ENCODE measurements at regions not wholly inside any gene's neighbourhood (a gene's known extent, or its start where the extent isn't known, plus 50 kb on each side); places are given as distances from the start of the nearest gene placed in this dataset.

DNA sequence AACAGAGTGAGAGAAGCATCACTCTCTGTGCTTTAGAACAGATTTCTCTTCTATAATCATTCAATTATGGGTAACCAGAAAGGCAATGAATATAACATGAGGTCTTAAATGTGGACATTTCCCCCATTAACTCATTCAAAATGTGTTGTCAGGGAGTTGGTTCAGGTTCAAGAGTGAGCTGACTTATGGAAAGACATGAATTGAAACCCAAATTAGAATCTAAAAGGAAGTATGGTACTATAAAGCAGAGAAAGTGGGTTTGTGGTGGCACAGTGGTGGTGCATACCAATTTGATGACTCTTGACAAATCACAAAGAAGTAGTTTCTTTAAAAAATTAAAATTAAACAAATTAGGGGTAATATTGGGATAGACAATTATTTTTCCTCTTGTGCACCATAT lies 114.6 kb upstream of the MEOX2 start (continued):
- TF ChIP-seq, protein P1, sequence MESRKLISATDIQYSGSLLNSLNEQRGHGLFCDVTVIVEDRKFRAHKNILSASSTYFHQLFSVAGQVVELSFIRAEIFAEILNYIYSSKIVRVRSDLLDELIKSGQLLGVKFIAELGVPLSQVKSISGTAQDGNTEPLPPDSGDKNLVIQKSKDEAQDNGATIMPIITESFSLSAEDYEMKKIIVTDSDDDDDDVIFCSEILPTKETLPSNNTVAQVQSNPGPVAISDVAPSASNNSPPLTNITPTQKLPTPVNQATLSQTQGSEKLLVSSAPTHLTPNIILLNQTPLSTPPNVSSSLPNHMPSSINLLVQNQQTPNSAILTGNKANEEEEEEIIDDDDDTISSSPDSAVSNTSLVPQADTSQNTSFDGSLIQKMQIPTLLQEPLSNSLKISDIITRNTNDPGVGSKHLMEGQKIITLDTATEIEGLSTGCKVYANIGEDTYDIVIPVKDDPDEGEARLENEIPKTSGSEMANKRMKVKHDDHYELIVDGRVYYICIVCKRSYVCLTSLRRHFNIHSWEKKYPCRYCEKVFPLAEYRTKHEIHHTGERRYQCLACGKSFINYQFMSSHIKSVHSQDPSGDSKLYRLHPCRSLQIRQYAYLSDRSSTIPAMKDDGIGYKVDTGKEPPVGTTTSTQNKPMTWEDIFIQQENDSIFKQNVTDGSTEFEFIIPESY (IDR thresholded peaks at IDR 0.05) = no peak
- TF ChIP-seq HNF4A (conservative IDR thresholded peaks at IDR 0.05) (no peak), RXRA (IDR thresholded peaks at IDR 0.05) (no peak)

DNA sequence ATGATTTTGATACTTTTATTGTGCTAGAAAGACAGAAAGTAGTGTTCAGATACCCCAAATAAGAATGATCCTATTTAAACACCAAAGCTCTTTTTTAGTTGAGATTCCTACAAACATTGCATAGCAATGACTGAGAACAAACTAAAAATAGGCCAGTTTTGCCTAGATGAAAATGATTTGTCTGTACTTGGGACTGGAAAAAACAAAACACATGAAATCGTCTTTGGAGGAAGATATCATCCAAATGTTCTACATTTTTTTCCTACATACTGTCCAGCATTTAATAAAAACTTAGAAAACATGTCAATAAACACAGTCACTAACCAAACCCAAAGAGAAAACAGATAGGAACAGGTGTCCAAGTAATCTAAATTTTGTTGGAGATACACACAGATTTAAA lies 111.6 kb upstream of the MEOX2 start:
- Histone ChIP-seq H3K9me3 (ENCODE audit: control insufficient read depth in 4 of 4, low read length in 3 of 4) (no peaks in the 10 kb centered on the region), H3K4me3 (ENCODE audit: low read depth in 1 of 3, low read length in 3 of 3) (no peak overlapping the region), H3K27ac (ENCODE audit: low read depth in 1 of 2, low read length in 2 of 2) (no peak overlapping the region), H3K27me3 (ENCODE audit: control insufficient read depth in 4 of 4, insufficient read depth in 4 of 4, low read length in 3 of 4) (no peaks in the 10 kb centered on the region), H3K9ac (ENCODE audit: low read depth in 1 of 2, low read length in 2 of 2) (no peak overlapping the region), H3K36me3 (ENCODE audit: control insufficient read depth in 4 of 4, insufficient read depth in 3 of 4, low read depth in 1 of 4, low read length in 3 of 4) (no peaks in the 10 kb centered on the region), H3K4me1 (ENCODE audit: control insufficient read depth in 4 of 4, insufficient read depth in 4 of 4, low read length in 3 of 4) (no peaks in the 10 kb centered on the region)
- DNase-seq (ENCODE audit: low spot score) = no peak
- 50% methylated on average over 1 of the region's 1 CpG for WGBS
- TF ChIP-seq RAD21 (IDR thresholded peaks at IDR 0.05) = no peak
- TF ChIP-seq EGR1 (IDR thresholded peaks at IDR 0.05; ENCODE audit: low read depth in 2 of 2) = no peak
- TF ChIP-seq, protein P2, sequence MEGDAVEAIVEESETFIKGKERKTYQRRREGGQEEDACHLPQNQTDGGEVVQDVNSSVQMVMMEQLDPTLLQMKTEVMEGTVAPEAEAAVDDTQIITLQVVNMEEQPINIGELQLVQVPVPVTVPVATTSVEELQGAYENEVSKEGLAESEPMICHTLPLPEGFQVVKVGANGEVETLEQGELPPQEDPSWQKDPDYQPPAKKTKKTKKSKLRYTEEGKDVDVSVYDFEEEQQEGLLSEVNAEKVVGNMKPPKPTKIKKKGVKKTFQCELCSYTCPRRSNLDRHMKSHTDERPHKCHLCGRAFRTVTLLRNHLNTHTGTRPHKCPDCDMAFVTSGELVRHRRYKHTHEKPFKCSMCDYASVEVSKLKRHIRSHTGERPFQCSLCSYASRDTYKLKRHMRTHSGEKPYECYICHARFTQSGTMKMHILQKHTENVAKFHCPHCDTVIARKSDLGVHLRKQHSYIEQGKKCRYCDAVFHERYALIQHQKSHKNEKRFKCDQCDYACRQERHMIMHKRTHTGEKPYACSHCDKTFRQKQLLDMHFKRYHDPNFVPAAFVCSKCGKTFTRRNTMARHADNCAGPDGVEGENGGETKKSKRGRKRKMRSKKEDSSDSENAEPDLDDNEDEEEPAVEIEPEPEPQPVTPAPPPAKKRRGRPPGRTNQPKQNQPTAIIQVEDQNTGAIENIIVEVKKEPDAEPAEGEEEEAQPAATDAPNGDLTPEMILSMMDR (IDR thresholded peaks at IDR 0.05; ENCODE audit: low read depth, low read length, missing input control) = no peak
- no peak for TF ChIP-seq TAF1 (conservative IDR thresholded peaks at IDR 0.05)
- no peak for TF ChIP-seq YY1 (IDR thresholded peaks at IDR 0.05)
- no peak for TF ChIP-seq HNF4A (conservative IDR thresholded peaks at IDR 0.05)
- TF ChIP-seq, protein P3, sequence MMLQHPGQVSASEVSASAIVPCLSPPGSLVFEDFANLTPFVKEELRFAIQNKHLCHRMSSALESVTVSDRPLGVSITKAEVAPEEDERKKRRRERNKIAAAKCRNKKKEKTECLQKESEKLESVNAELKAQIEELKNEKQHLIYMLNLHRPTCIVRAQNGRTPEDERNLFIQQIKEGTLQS (IDR thresholded peaks at IDR 0.05) = no peak
- TF ChIP-seq, protein P4, sequence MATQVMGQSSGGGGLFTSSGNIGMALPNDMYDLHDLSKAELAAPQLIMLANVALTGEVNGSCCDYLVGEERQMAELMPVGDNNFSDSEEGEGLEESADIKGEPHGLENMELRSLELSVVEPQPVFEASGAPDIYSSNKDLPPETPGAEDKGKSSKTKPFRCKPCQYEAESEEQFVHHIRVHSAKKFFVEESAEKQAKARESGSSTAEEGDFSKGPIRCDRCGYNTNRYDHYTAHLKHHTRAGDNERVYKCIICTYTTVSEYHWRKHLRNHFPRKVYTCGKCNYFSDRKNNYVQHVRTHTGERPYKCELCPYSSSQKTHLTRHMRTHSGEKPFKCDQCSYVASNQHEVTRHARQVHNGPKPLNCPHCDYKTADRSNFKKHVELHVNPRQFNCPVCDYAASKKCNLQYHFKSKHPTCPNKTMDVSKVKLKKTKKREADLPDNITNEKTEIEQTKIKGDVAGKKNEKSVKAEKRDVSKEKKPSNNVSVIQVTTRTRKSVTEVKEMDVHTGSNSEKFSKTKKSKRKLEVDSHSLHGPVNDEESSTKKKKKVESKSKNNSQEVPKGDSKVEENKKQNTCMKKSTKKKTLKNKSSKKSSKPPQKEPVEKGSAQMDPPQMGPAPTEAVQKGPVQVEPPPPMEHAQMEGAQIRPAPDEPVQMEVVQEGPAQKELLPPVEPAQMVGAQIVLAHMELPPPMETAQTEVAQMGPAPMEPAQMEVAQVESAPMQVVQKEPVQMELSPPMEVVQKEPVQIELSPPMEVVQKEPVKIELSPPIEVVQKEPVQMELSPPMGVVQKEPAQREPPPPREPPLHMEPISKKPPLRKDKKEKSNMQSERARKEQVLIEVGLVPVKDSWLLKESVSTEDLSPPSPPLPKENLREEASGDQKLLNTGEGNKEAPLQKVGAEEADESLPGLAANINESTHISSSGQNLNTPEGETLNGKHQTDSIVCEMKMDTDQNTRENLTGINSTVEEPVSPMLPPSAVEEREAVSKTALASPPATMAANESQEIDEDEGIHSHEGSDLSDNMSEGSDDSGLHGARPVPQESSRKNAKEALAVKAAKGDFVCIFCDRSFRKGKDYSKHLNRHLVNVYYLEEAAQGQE (IDR thresholded peaks at IDR 0.05) = no peak
- TF ChIP-seq, protein P5, sequence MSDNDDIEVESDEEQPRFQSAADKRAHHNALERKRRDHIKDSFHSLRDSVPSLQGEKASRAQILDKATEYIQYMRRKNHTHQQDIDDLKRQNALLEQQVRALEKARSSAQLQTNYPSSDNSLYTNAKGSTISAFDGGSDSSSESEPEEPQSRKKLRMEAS (IDR thresholded peaks at IDR 0.05) = no peak
- no peak for TF ChIP-seq JUND (IDR thresholded peaks at IDR 0.05)
- TF ChIP-seq, protein P1 (IDR thresholded peaks at IDR 0.05) = no peak
- no peak for TF ChIP-seq RXRA (IDR thresholded peaks at IDR 0.05)
- no peak for TF ChIP-seq FOXA2 (IDR thresholded peaks at IDR 0.05)
- no peak for TF ChIP-seq HNF4G (IDR thresholded peaks at IDR 0.05)
- no peak for TF ChIP-seq NR2F2 (IDR thresholded peaks at IDR 0.05)
- no peak for TF ChIP-seq SP1 (IDR thresholded peaks at IDR 0.05)

All from liver (tissue), 8 donors.